NCI-H2081 (cell line): ENCODE measurements at regions not wholly inside any gene's neighbourhood (a gene's known extent, or its start where the extent isn't known, plus 50 kb on each side); places are given as distances from the start of the nearest gene placed in this dataset.

Experiments
- DNase-seq, 2 experiments: peaks; one replicate each; lab custom pipeline; 2025; lab: John Stamatoyannopoulos, UW

GRCh38 chr22:27682437-27682836 lies 119.1 kb downstream of the MN1 start:
- DNase-seq: no peak

- DNase-seq: no peak
Observed at GRCh38 chr22:27684901-27685300, 116.7 kb downstream of the MN1 start.

GRCh38 chr22:27685515-27685914 lies 116.0 kb downstream of the MN1 start:
- no peak for DNase-seq

DNA sequence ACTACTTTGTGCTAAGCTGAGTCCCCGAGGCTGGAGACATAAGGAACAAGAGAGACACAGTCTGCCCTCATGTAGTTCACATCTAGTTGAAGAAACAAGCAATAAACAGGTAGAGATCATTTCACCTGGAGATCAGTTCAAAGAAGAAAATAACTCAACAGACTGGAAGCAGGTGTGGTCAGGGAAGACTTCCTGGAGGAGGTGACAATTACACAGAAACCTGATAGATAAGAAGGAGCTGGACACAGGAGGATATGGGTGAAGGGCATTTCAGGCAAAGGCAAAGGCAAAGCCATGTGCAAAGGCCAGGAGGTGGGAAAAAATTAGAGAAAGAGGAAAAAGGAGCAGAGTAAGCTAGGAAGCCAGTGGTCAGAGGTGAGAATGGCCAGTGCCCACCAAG lies 115.6 kb downstream of the MN1 start:
- no peak for DNase-seq

DNA sequence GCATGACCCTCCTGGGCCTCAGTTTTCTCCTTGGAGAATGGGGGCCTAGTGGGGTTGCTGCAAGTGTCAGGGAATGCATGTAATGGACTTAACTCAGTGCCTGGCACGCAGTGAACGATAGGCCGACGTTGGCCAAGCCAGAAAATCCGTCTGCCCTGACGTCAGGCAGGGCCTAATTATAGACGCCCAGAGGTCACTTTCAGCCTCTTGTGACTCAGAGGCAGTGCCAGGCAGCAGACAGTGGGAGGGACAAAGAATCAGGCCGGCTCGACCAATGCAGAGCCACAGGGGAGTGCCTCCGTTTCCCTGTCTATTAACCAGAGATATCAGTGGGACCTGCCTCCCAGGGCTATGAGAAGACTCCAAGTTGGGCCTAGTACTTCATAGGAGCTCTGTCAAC lies 115.0 kb downstream of the MN1 start:
- no peak for DNase-seq

- no peak for DNase-seq
Observed at GRCh38 chr22:27687984-27688545, 113.5 kb downstream of the MN1 start.

DNA sequence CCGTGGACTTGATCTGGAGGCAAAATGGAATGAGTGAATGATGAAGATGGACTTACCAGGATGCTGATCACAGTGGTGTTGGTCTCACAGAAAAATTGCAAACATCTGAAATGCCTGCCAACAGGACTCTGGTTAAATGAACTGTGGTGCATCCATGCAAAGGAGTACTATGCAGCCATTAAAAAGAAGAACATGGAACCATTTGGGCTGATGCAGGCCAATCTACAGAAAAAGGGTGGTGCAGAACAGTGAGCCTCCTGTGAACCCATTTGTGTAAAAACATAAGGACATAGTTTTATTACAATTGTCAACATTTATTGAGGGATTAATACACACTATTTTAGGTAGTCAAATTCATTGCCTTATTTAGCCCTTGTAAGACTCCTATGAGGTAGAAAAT lies 111.9 kb downstream of the MN1 start:
- no peak for DNase-seq

- DNase-seq: no peak
Observed at GRCh38 chr22:27690599-27690998, 111.0 kb downstream of the MN1 start.

DNA sequence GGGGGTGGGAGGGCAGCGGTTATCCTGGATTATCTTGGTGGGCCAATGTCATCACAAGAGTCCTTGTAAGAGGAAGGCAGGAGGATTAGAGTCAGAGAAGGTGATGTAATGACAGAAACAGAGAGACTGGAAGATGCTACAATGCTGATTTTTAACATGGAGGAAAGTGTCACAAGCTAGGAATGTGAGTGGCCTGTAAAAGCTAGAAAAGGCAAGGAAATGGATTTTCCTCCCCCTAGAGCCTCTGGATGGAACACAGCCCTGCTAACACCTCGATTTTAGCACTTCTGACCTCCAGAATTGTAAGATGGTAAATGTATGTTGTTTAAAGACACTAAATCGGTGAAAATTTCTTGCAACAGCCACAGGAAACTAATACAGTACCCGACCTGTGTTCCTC lies 109.3 kb downstream of the MN1 start:
- no peak for DNase-seq

- no peak for DNase-seq
Observed at GRCh38 chr22:27695925-27696324, 105.6 kb downstream of the MN1 start.

DNA sequence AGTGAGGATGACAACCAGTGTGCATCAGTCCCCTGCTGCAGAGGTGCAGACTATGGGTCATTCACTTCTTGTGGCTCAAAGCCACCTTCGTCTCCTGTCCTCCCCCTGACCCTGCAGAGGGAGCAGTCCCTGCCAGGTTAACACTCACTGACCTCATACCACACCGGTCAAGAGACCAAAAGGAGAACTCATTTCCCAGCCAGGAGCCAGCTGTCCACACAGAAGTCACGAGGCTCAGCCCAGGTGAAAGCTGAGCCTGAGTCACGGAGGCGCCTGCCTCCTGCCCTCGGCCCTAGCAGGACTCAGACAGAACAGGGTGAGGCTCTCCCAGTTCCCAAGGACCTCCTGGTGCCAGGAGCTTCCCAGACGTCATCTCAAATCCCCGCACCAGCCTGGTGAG lies 103.7 kb downstream of the MN1 start:
- no peak for DNase-seq
